Natural killer cell treated with Interleukin-12 subunit alpha and Interleukin-12 subunit beta and Interleukin-15 and Interleukin-18, amount 100 ng/mL, for 72 hours (primary cell): ENCODE measurements at regions not wholly inside any gene's neighbourhood (a gene's known extent, or its start where the extent isn't known, plus 50 kb on each side); places are given as distances from the start of the nearest gene placed in this dataset.
A peak's percentile ranks its signal among the peaks of the same experiment; 100 is the strongest.
"Not testable (repeated sequence)": the region's sequence is repeated elsewhere in the genome, so short reads cannot be mapped to it uniquely, and the experiment has no call there.

ENCODE experiments used
- ATAC-seq, 2 donors: fragments of 150-1000 bp; cut with Tn5 transposase in 1 of 2; sonication (Bioruptor Pico), chemical (Tn5 transposase) in 1 of 2; 2 replicates each; pipeline ENCODE4 v1.10.0; 2021
- DNase-seq: peaks from one replicate; pipeline ENCODE4 v3.0.0; 2022; ENCODE audit warnings: low spot score
- H3K27ac Mint-ChIP-seq, 2 donors: 1 replicate in 1 of 2; 2 replicates in 1 of 2; pipeline ENCODE4 v1.8.0; 2022; ENCODE audit warnings: mixed read lengths in 2 of 2, mild to moderate bottlenecking in 1 of 2, moderate library complexity in 1 of 2
- H3K27me3 Mint-ChIP-seq, 2 donors: 1 replicate in 1 of 2; 2 replicates in 1 of 2; pipeline ENCODE4 v1.8.0; 2022; ENCODE audit warnings: mixed read lengths in 2 of 2
- H3K36me3 Mint-ChIP-seq: one replicate; pipeline ENCODE4 v1.8.0; 2022; ENCODE audit warnings: mixed read lengths
- H3K4me1 Mint-ChIP-seq, 2 donors: 1 replicate in 1 of 2; 2 replicates in 1 of 2; pipeline ENCODE4 v1.8.0; 2022; ENCODE audit warnings: low read depth in 2 of 2, mixed read lengths in 2 of 2, mild to moderate bottlenecking in 1 of 2
- H3K4me3 Mint-ChIP-seq: one replicate; pipeline ENCODE4 v1.8.0; 2022; ENCODE audit warnings: mixed read lengths
- H3K9me3 Mint-ChIP-seq: 2 replicates; pipeline ENCODE4 v1.8.0; 2022; ENCODE audit warnings: mixed read lengths

- ATAC-seq, H3K4me1 Mint-ChIP-seq, H3K4me3 Mint-ChIP-seq: not testable (repeated sequence)
These were observed 122.4 kb upstream of the CD82 start for GRCh38 chr11:44442893-44443673.

GRCh38 chr11:44443836-44444769, 121.4 kb upstream of the CD82 start:
- Mint-ChIP-seq H3K36me3 (no peaks in the 10 kb centered on the region), H3K27ac (no peak overlapping the region), H3K4me1 (no peaks in the 10 kb centered on the region), H3K27me3 (peaks cover 22 to 23% of the 10 kb centered on the region in 2 donors), H3K9me3 (peaks cover 6% of the 10 kb centered on the region), H3K4me3 (no peak overlapping the region)
- no peak for ATAC-seq
- DNase-seq = no peak

More at GRCh38 chr11:44442893-44443673, 122.4 kb upstream of the CD82 start:
- not testable (repeated sequence) for H3K36me3 Mint-ChIP-seq, H3K9me3 Mint-ChIP-seq, H3K27ac Mint-ChIP-seq, DNase-seq
- H3K27me3 Mint-ChIP-seq = peaks cover 25 to 32% of the 10 kb centered on the region in 2 donors

GRCh38 chr11:44444770-44445321, 120.6 kb upstream of the CD82 start:
- DNase-seq (no peak), ATAC-seq (no peak)
- peaks cover 3% of the 10 kb centered on the region for H3K9me3 Mint-ChIP-seq
- no peaks in the 10 kb centered on the region for H3K36me3 Mint-ChIP-seq
- no peak overlapping the region for H3K27ac Mint-ChIP-seq
- H3K4me1 Mint-ChIP-seq = no peaks in the 10 kb centered on the region
- no peak overlapping the region for H3K4me3 Mint-ChIP-seq
- peaks cover 15 to 19% of the 10 kb centered on the region in 2 donors for H3K27me3 Mint-ChIP-seq

GRCh38 chr11:44445500-44446365, 119.7 kb upstream of the CD82 start:
- Mint-ChIP-seq H3K9me3 (peaks cover 3% of the 10 kb centered on the region), H3K4me1 (no peaks in the 10 kb centered on the region), H3K27me3 (peaks cover 6 to 13% of the 10 kb centered on the region in 2 donors), H3K36me3 (no peaks in the 10 kb centered on the region), H3K4me3 (no peak overlapping the region), H3K27ac (no peak overlapping the region)
- ATAC-seq = peak in 1 of 2 donors; percentile 56
- DNase-seq = no peak

DNA sequence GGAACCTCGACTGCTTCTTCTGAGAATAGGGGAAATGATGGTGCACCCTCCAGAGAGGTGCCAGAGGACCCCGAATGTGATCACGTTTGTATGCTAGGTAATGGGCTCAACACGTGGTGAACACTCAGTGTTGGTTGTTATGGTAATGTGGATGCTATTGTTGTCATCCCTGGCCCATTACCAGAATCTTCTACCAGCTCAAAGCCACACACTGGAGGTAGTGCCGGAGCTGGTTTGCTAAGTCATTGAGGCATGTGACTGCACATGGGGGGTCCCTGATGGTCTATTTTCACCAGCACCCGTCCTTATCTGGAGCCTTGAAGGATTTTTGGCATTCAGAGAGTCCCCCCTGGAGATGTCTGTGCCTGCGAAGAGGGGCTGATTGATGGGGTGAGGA, 119.1 kb upstream of the CD82 start:
- peak in 1 of 2 donors; percentile 7 for ATAC-seq

DNA sequence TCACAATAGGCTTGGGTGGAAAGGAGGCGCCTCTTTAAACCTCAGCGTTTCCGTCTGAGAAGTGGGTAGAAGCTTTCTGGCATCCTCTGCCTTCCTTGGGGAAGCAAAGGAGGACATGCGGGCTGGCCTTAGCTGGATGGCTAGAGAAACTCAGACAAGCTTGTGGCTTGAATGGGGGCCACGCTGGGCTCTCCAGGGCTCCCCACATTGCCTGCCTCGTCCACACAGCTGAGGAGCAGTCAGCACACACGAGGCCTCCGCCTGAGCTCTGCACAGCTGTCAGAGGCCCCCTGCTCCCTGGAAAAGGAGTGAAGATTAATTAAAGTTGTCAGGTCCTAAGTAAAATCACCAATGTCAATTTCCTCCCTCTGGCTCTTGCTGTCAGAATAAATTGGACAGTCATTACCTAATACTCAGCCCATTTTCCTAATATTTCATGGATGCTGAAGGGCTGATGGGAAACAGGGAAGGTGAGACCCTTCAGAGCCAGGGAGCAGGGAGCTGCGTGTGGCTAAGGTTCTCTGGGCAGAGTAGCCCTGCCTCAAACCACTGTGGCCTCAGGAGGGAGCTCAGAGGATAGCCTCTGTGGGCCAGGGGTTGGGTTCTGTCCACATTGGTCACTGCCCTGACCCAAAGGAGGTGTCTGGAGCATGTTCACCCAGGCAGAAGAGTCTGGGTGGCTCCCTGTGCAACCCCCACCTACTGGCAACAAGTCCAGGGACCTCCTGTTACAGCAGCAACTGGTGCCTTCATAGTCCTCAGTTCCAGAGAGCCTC, 118.3 kb upstream of the CD82 start:
- no peak overlapping the region for H3K27ac Mint-ChIP-seq
- ATAC-seq (no peak), DNase-seq (no peak)
- peaks cover 5 to 6% of the 10 kb centered on the region in 2 donors for H3K27me3 Mint-ChIP-seq
- H3K36me3 Mint-ChIP-seq = no peaks in the 10 kb centered on the region
- peaks cover 3% of the 10 kb centered on the region for H3K9me3 Mint-ChIP-seq
- H3K4me3 Mint-ChIP-seq = no peak overlapping the region
- no peaks in the 10 kb centered on the region for H3K4me1 Mint-ChIP-seq

More for the DNA sequence above, 119.1 kb upstream of the CD82 start:
- Mint-ChIP-seq H3K27me3 (peaks cover 6 to 7% of the 10 kb centered on the region in 2 donors), H3K27ac (no peak overlapping the region), H3K4me3 (no peak overlapping the region), H3K9me3 (peaks cover 3% of the 10 kb centered on the region), H3K36me3 (no peaks in the 10 kb centered on the region), H3K4me1 (no peaks in the 10 kb centered on the region)
- no peak for DNase-seq

DNA sequence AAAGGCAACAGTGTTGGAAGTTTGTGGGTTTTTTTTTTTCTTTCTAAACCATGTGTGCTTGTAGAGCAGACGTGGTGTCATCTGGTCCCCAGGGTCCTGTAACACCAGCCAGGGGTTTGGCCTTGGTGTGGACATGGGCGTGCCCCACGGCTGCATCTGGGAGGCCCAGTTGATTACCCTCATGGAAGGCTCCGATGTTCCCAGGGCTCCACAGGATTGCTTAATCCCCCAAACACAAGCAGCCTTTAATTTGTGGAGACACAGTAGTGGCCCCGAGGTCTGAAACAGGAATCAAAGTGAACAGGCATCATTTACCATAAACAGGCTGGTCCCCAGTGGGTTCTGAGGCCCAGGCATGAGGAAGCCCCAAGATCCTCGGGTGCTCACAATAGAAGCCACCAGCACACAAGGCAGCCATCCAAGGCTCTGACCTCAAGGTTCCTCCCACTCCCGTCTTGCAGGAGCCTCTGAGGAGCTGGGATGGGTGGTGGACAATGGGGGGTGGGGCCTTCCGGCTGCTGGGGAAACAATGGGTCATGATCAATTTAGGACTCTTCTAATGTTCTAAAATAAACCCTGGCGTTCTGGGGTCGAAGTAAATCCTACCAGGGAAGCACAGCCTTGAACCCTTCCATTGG, 115.0 kb upstream of the CD82 start:
- H3K36me3 Mint-ChIP-seq = no peaks in the 10 kb centered on the region
- peaks cover 0 to 2% of the 10 kb centered on the region in 2 donors for H3K27me3 Mint-ChIP-seq
- H3K27ac Mint-ChIP-seq = no peak overlapping the region
- DNase-seq (no peak), ATAC-seq (no peak)
- no peaks in the 10 kb centered on the region for H3K9me3 Mint-ChIP-seq
- H3K4me1 Mint-ChIP-seq = no peaks in the 10 kb centered on the region
- H3K4me3 Mint-ChIP-seq = no peak overlapping the region

DNA sequence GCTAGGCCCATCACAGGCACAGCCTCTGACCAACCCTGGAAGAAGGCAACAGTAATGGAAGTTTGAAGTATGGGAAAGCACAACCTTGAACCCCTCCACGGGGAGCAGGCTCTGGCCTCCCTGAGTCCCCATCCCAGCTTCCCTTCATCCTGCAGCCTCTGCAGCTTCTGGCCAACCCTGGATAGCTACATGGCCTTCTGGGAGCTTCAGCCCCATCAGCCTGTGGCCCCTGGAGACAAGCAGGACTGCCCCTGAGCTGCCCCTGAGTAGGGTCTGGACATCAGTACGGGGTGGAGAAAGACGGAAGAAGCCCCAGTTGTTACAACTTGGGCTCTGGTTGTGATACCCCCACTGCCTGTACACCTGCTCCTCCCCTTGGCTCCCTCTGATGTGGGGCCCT, 113.8 kb upstream of the CD82 start:
- Mint-ChIP-seq H3K4me1 (no peaks in the 10 kb centered on the region), H3K27ac (no peak overlapping the region), H3K36me3 (no peaks in the 10 kb centered on the region), H3K27me3 (no peaks in the 10 kb centered on the region), H3K9me3 (no peaks in the 10 kb centered on the region), H3K4me3 (no peak overlapping the region)
- ATAC-seq (peak in 1 of 2 donors; percentile 15), DNase-seq (no peak)

DNA sequence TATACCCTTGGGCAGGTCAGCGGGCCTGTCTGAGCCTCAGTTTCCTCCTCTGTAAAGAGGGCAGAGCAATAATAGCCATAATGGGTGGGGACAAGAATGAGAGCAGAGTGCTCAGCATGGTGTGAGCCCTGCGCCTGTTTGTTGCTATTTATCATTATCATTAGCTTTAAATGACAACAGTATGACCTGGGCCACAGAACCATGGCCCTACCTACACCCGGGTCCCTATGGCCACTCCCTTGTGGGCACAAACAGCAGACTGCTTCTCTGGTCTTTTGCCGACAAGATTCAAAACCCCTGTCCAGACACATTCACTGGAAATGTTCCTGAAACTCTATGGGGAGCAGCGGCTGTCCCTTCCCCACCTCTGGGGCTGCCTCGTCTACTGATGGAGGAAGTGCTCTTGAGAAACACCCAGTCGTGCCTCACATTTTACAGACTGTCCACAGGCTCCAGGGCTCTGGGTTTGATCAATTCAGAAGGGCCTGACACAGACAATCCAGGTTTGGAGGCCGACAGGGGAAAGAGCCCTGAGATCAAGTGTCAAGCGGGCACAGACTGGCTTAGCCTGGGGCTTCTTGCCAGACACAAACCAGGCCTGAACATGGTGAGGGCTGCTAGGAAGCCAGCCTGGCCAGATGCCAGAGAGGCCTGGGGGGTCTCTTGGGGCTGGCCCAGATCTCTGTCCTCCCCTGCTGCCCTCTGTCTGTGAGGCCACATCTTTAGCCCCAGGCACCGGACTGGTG, 112.5 kb upstream of the CD82 start:
- no peaks in the 10 kb centered on the region for H3K36me3 Mint-ChIP-seq
- ATAC-seq = no peak
- DNase-seq = no peak
- no peaks in the 10 kb centered on the region for H3K4me1 Mint-ChIP-seq
- H3K27ac Mint-ChIP-seq = no peak overlapping the region
- H3K4me3 Mint-ChIP-seq = no peak overlapping the region
- H3K9me3 Mint-ChIP-seq = no peaks in the 10 kb centered on the region
- H3K27me3 Mint-ChIP-seq = no peaks in the 10 kb centered on the region

- no peak overlapping the region for H3K27ac Mint-ChIP-seq
- ATAC-seq = no peak
- H3K4me3 Mint-ChIP-seq = no peak overlapping the region
- H3K4me1 Mint-ChIP-seq = no peaks in the 10 kb centered on the region
- H3K36me3 Mint-ChIP-seq = no peaks in the 10 kb centered on the region
- no peaks in the 10 kb centered on the region for H3K27me3 Mint-ChIP-seq
- no peak for DNase-seq
- no peaks in the 10 kb centered on the region for H3K9me3 Mint-ChIP-seq
These were observed 111.6 kb upstream of the CD82 start for GRCh38 chr11:44453871-44454270.

GRCh38 chr11:44454666-44455065, 110.8 kb upstream of the CD82 start:
- Mint-ChIP-seq H3K36me3 (no peaks in the 10 kb centered on the region), H3K4me3 (no peak overlapping the region), H3K9me3 (no peaks in the 10 kb centered on the region), H3K27ac (no peak overlapping the region), H3K27me3 (no peaks in the 10 kb centered on the region), H3K4me1 (no peaks in the 10 kb centered on the region)
- ATAC-seq = no peak
- DNase-seq = no peak
